ENCODE measurements at regions not wholly inside any gene's neighbourhood (a gene's known extent, or its start where the extent isn't known, plus 50 kb on each side); places are given as distances from the start of the nearest gene placed in this dataset.

DNA sequence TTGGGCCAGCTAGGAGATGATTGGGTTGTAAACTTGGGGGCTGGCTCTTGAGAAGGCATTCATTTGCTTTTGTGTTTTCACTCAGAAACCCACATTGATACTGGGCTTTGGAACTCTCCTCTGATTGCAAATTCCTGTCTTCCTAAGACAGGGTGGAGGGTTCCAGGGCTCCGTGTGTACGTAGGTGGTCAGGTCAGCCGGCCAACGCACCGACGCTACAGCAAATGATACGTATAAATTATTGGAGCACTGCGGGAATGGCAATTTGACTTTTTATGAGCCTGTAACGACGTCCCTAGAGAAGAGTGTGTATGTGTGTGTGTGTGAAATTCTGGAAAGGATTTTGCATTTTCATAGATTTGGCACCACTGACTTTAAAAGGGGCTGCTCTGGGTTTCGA is 236.9 kb downstream of the SHOX start:
- ChIA-PET CTCF (no interaction called here), POLR2A (ENCODE audit: low non-redundant PET) (no interaction called here)
- no peaks in the 10 kb centered on the region for H3K4me1 ChIP-seq (ENCODE audit: insufficient read depth, low read length, poor library complexity, severe bottlenecking)
- H3K27me3 ChIP-seq (replicated peaks; ENCODE audit: insufficient read depth, low read depth, low read length, poor library complexity), result no peaks in the 10 kb centered on the region
- intact Hi-C loops (cut with micrococcal nuclease; ENCODE audit: unreplicated experiment), result no loop called here
- H3K9me3 ChIP-seq (ENCODE audit: low read depth, low read length, poor library complexity, severe bottlenecking), result peaks cover 22% of the 10 kb centered on the region
- no TSS peak for BruUV-seq (replicated peaks)
- H3K36me3 ChIP-seq (ENCODE audit: insufficient read depth, low read length, poor library complexity, severe bottlenecking), result no peaks in the 10 kb centered on the region
- no peak for DNase-seq (ENCODE audit: low spot score)
- no peak overlapping the region for H3K4me3 ChIP-seq (ENCODE audit: low read depth, low read length, poor library complexity, severe bottlenecking)
- TF ChIP-seq, protein P1, sequence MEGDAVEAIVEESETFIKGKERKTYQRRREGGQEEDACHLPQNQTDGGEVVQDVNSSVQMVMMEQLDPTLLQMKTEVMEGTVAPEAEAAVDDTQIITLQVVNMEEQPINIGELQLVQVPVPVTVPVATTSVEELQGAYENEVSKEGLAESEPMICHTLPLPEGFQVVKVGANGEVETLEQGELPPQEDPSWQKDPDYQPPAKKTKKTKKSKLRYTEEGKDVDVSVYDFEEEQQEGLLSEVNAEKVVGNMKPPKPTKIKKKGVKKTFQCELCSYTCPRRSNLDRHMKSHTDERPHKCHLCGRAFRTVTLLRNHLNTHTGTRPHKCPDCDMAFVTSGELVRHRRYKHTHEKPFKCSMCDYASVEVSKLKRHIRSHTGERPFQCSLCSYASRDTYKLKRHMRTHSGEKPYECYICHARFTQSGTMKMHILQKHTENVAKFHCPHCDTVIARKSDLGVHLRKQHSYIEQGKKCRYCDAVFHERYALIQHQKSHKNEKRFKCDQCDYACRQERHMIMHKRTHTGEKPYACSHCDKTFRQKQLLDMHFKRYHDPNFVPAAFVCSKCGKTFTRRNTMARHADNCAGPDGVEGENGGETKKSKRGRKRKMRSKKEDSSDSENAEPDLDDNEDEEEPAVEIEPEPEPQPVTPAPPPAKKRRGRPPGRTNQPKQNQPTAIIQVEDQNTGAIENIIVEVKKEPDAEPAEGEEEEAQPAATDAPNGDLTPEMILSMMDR (conservative IDR thresholded peaks at IDR 0.05; ENCODE audit: low read depth, low read length), result no peak
- H3K27ac ChIP-seq (ENCODE audit: low read depth, low read length, poor library complexity, severe bottlenecking), result no peak overlapping the region

DNA sequence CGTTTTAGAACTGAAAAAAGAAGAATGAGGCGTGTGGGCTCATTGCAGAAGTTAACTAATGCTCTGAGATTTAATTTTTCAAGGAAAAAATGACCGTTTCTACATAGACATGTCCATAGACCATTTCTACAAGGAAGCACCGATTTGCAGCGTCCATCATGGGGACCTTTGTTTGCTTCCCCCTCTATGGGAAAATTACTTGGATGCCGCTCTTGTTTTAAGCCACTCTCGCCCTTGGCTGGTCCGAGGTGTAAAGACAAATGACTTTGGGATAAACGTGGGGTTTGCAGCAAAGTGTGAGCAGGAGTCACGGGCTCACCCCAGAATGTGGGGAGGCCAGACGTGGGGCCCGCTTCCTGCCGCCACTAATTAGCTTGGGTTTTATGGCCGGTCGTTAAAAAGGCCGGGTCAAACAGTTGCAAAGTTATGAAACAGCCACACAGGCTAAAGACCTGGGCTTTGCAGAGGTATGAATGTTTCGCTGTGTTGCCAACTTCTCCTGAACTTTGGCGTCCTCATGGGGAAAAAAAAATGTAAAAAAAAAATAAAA is 235.9 kb downstream of the SHOX start:
- BruUV-seq (replicated peaks), result no TSS peak
- no peaks in the 10 kb centered on the region for H3K4me1 ChIP-seq (ENCODE audit: insufficient read depth, low read length, poor library complexity, severe bottlenecking)
- no peak overlapping the region for H3K27ac ChIP-seq (ENCODE audit: low read depth, low read length, poor library complexity, severe bottlenecking)
- ChIA-PET POLR2A (ENCODE audit: low non-redundant PET) (no interaction called here), CTCF (no interaction called here)
- TF ChIP-seq, protein P1 (conservative IDR thresholded peaks at IDR 0.05; ENCODE audit: low read depth, low read length), result no peak
- TF ChIP-seq EZH2 (IDR thresholded peaks at IDR 0.05; ENCODE audit: borderline replicate concordance, low read depth, low read length, poor library complexity, severe bottlenecking), result no peak
- intact Hi-C loops (cut with micrococcal nuclease; ENCODE audit: unreplicated experiment), result no loop called here
- DNase-seq (ENCODE audit: low spot score), result no peak
- H3K36me3 ChIP-seq (ENCODE audit: insufficient read depth, low read length, poor library complexity, severe bottlenecking), result no peaks in the 10 kb centered on the region
- H3K27me3 ChIP-seq (replicated peaks; ENCODE audit: insufficient read depth, low read depth, low read length, poor library complexity), result no peaks in the 10 kb centered on the region
- H3K9me3 ChIP-seq (ENCODE audit: low read depth, low read length, poor library complexity, severe bottlenecking), result peaks cover 17% of the 10 kb centered on the region
- no peak overlapping the region for H3K4me3 ChIP-seq (ENCODE audit: low read depth, low read length, poor library complexity, severe bottlenecking)

DNA sequence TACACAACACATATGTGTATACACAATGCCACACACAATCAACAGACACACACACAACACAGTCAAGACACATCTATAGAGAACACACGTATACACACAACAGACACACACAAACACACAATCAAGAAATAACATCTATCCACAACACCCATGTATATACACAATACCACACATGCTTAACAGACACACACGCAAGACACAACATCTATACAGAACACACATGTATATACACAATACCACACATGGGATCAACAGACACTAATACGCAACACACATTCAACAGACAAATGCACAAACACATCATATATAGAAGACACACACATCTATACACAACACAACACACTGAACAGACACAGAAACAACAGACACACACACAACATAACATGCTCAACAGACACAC is 234.8 kb downstream of the SHOX start:
- BruUV-seq (replicated peaks), result no TSS peak
- POLR2A ChIA-PET (ENCODE audit: low non-redundant PET), result no interaction called here
- intact Hi-C loops (cut with micrococcal nuclease; ENCODE audit: unreplicated experiment), result no loop called here
- no peaks in the 10 kb centered on the region for H3K27me3 ChIP-seq (replicated peaks; ENCODE audit: insufficient read depth, low read depth, low read length, poor library complexity)
- CTCF ChIA-PET, result no interaction called here
- no peak for DNase-seq (ENCODE audit: low spot score)
- no peak overlapping the region for H3K4me3 ChIP-seq (ENCODE audit: low read depth, low read length, poor library complexity, severe bottlenecking)
- no peak overlapping the region for H3K27ac ChIP-seq (ENCODE audit: low read depth, low read length, poor library complexity, severe bottlenecking)
- no peak for TF ChIP-seq EZH2 (IDR thresholded peaks at IDR 0.05; ENCODE audit: borderline replicate concordance, low read depth, low read length, poor library complexity, severe bottlenecking)
- H3K4me1 ChIP-seq (ENCODE audit: insufficient read depth, low read length, poor library complexity, severe bottlenecking), result no peaks in the 10 kb centered on the region
- H3K36me3 ChIP-seq (ENCODE audit: insufficient read depth, low read length, poor library complexity, severe bottlenecking), result no peaks in the 10 kb centered on the region
- H3K9me3 ChIP-seq (ENCODE audit: low read depth, low read length, poor library complexity, severe bottlenecking), result peaks cover 17% of the 10 kb centered on the region

DNA sequence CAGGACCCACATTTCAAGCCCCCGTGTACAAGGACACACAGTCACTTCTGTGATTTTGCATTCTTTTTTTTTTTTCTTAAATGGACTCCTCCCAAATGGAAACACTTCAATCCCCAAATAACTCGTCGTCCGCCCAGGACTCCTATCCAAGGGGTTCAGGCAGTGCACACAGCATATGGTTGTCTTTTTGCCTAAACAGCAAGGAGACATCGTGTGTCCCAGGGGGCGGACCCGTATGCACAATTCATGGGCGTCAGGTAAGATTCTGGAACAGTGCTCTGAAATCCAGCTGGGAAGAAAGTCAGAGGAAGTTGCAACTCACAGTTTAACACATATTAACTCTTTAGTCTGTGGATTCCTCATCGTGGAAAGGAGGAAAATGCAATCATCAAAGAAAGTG is 231.3 kb downstream of the SHOX start:
- Histone ChIP-seq H3K4me3 (ENCODE audit: low read depth, low read length, poor library complexity, severe bottlenecking) (no peak overlapping the region), H3K27ac (ENCODE audit: low read depth, low read length, poor library complexity, severe bottlenecking) (no peak overlapping the region), H3K9me3 (ENCODE audit: low read depth, low read length, poor library complexity, severe bottlenecking) (peaks cover 11% of the 10 kb centered on the region), H3K4me1 (ENCODE audit: insufficient read depth, low read length, poor library complexity, severe bottlenecking) (no peaks in the 10 kb centered on the region), H3K27me3 (replicated peaks; ENCODE audit: insufficient read depth, low read depth, low read length, poor library complexity) (no peaks in the 10 kb centered on the region), H3K36me3 (ENCODE audit: insufficient read depth, low read length, poor library complexity, severe bottlenecking) (no peaks in the 10 kb centered on the region)
- CTCF ChIA-PET, result no interaction called here
- intact Hi-C loops (cut with micrococcal nuclease; ENCODE audit: unreplicated experiment), result no loop called here
- POLR2A ChIA-PET (ENCODE audit: low non-redundant PET), result no interaction called here
- no TSS peak for BruUV-seq (replicated peaks)
- no peak for DNase-seq (ENCODE audit: low spot score)
- TF ChIP-seq, protein P1 (conservative IDR thresholded peaks at IDR 0.05; ENCODE audit: low read depth, low read length), result no peak
- TF ChIP-seq EZH2 (IDR thresholded peaks at IDR 0.05; ENCODE audit: borderline replicate concordance, low read depth, low read length, poor library complexity, severe bottlenecking), result no peak

Data from A673 (cell line).